MM.1S (cell line): ENCODE measurements at regions not wholly inside any gene's neighbourhood (a gene's known extent, or its start where the extent isn't known, plus 50 kb on each side); places are given as distances from the start of the nearest gene placed in this dataset.

Source experiments
- CTCF ChIP-seq: fragments of 300-600 bp; sonication (generic); IDR thresholded peaks from 2 replicates; pipeline ENCODE4 v1.5.1; 2016; ENCODE audit warnings: antibody characterized with exemption, low read length, mixed read lengths
- EZH2 ChIP-seq: fragments of 300-600 bp; sonication (generic); optimal IDR thresholded peaks from 2 replicates; pipeline ENCODE3; 2017; ENCODE audit warnings: low read depth, mild to moderate bottlenecking, antibody characterized with exemption, low read length, mixed read lengths
- EZH2phosphoT487 ChIP-seq: fragments of 300-600 bp; sonication (generic); IDR thresholded peaks from 2 replicates; pipeline ENCODE4 v1.6.1; 2018; ENCODE audit warnings: antibody characterized with exemption, low read length

DNA sequence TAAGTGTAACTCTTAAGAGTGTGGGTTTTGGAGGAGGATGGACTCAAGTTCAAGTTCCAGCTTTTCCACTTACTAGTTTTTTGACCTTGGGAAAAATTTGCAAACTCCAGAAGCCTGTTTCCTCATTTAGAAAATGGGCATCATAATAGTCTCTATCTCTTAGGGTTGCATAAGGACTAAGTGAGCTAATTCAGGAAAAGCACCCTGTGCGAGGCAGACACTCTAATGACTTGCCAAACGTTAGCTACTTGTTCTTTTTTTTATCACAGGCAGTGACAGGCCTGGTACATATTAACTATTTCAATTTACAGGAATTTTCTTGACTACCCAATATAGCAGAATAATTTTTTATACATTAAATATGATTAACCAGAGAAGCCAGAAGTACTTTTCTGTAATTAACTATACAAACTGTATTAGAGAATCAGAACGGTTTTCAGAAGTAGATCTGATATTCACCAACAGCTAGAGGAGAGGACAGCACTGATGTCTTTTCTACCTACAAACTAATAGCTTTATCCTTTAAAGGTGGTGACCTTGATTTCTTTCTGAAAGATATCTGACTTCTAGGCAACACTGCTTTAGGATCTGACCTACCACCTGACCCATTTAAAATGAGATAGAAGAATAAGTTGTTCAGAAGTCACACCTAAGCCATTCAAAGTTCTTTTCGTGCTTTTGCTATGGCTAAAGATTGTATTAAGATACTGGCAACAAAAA is 139.6 kb upstream of the HAND2 start:
- TF ChIP-seq CTCF: no peak
- no peak for TF ChIP-seq EZH2
- no peak for TF ChIP-seq EZH2phosphoT487
